ENCODE measurements at regions not wholly inside any gene's neighbourhood (a gene's known extent, or its start where the extent isn't known, plus 50 kb on each side); places are given as distances from the start of the nearest gene placed in this dataset.

GRCh38 chr7:117972606-117973005 lies 99.4 kb upstream of the CTTNBP2 start:
- no peak for DNase-seq (ENCODE audit: low read depth in 3 of 3, low spot score in 2 of 3)

- DNase-seq (ENCODE audit: low read depth in 3 of 3, low spot score in 2 of 3), result no peak
Observed at GRCh38 chr7:117973975-117974374, 100.7 kb upstream of the CTTNBP2 start.

DNA sequence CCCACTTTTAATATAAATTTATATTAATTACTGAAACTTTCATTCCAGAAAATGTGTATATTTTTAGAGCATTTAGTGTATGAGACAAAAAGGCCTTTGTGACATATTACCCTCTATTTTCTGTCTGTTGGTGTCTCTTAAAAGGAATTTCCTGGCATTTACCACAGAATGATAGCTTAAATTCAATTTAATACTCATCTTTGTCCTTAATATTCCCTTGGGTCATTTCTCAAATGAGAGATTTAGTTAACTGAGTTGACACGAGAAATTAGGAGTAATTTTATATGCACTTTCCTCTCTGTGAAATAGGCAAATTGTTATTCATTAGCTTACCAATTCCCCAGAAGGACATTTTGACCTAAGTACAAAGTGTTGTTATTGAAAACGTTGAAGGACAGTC lies 101.7 kb upstream of the CTTNBP2 start:
- no peak for DNase-seq (ENCODE audit: low read depth in 3 of 3, low spot score in 2 of 3)

DNA sequence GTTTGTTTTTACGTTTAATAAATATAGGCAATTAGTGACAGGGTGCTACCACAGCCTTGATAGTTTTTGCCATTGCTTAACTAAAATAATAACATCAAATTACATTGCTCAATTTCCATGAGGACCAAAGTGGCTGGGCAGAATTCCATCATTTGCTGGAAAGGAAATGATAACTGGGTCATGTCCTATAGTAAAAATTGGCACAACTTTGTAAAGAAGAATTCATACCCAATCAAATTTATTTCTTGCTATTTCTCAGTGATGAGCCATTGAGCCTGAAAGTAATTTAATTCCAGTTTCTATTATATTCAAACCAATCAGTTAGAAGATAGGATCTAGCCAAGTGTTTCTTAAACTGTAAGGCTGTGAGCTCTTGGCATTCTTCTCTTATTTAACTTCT lies 102.2 kb upstream of the CTTNBP2 start:
- no peak for DNase-seq (ENCODE audit: low read depth in 3 of 3, low spot score in 2 of 3)

DNA sequence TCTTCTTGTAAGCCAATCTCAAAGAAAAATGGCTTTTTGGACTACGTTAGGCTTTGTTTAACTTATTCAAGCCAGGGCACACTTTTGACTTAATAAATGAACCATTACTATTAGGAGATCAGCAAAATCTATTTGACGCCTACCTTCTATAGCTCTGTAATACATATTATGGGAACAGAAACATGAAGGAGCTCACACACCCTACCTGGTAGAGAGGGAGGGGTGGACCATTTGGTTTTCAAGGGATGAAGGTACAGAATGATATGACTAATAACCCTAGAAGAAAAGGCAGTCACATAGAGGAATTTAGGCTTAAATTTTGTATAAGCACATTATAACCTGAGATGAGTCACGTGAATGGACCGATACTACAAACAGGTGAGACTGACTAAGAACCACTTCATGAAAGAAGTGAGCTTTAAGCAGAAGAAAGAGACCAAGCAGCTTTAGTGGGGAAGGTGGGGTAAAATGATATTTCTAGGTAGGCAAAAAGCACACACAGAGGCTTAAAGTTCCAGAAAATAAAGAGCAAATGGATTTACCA lies 106.8 kb upstream of the CTTNBP2 start:
- no peak for DNase-seq (ENCODE audit: low read depth in 3 of 3, low spot score in 2 of 3)

GRCh38 chr7:117982071-117983055 lies 109.1 kb upstream of the CTTNBP2 start:
- peak in 1 of 3 donors; percentile 47 for DNase-seq (ENCODE audit: low read depth in 3 of 3, low spot score in 2 of 3)

- DNase-seq (ENCODE audit: low read depth in 3 of 3, low spot score in 2 of 3), result no peak
Observed at GRCh38 chr7:117986645-117987269, 113.5 kb upstream of the CTTNBP2 start.

DNA sequence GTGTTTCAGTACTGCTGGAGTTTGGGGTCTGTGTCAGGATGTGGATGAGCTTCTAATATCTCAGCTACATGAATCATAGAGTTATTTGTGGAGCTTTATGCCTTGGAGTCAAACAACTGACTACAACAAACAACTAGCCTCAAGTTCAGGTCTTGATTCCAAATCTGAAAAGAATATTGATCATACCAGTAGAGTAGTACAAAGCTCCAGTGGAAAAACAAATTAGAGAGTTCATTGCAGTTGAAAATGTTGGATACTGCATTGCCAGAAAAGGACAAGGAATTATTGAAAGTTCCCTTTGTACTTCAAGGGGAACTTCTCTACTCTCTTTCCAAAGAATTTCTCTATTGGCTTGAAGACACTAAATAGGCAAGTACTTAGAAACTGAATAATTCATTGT lies 117.6 kb upstream of the CTTNBP2 start:
- no peak for DNase-seq (ENCODE audit: low read depth in 3 of 3, low spot score in 2 of 3)

- no peak for DNase-seq (ENCODE audit: low read depth in 3 of 3, low spot score in 2 of 3)
Observed at GRCh38 chr7:117992635-117993376, 119.6 kb upstream of the CTTNBP2 start.

- DNase-seq (ENCODE audit: low read depth in 3 of 3, low spot score in 2 of 3), result peak in 1 of 3 donors; percentile 49
Observed at GRCh38 chr7:117993377-117994003, 120.2 kb upstream of the CTTNBP2 start.

DNA sequence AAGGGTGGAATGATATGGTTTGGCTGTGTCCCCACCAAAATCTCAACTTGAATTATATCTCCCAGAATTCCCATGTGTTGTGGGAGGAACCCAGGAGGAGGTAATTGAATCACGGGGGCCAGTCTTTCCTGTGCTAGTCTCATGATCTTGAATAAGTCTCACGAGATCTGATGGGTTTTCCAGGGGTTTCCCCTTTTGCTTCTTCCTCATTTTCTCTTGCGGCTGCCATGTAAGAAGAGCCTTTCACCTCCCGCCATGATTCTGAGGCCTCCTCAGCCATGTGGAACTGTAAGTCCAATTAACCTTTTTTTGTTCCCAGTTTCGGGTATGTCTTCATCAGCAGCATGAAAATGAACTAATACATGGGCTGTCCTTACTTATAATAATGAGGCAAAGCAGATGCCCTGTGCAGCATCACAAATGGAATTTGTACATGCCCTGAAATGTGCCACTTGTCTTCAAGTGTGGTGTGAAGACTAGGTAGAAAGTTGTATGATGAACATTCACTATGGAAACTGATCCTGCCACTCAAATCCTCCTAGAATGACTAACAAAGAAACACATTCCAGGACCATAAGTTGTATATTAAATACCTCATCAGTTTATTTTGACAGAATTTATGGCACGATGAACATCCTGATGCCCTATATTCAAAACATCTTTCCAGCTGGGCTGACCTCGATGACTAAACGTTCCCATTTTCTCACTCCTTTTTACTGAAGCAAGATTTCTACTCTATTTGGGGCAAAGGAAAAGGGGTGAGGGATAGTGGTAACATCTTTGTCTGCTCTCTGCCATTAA lies 122.8 kb upstream of the CTTNBP2 start:
- DNase-seq (ENCODE audit: low read depth in 3 of 3, low spot score in 2 of 3), result no peak

- no peak for DNase-seq (ENCODE audit: low read depth in 3 of 3, low spot score in 2 of 3)
Observed at GRCh38 chr7:117997862-117998825, 124.9 kb upstream of the CTTNBP2 start.

DNA sequence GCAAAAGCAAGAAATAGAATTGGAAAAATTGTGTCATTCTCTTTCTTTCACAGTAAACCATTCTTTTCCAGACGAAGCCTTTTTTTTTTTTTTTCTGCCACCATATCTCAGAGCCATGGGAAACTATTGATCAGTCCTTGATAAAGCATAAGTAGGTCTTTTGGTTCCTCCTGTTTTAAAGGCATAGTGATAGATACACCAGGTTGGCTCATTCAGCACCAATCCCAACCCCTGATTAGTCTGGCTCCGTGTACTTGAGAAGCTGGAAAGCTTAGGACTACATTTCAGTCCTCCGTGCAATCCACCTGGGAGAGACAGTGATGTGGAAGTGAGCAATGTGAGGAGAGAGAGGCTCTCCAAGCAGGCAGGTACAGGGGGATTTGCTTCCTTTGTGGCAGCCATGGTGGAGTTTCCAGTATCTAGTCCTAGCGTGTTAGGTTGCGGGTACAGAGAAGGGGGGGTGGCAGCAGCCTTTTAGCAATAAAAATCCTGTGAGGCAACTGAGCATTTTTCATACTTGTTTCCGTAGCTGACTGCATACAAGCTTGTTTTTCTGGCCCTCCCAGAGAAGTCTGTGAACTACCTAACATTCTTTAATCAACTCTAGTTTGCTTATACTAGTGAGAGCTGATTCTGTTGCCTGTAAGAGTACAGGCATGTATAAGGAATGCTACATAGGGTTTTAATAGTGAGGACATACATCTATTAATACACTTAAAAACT lies 127.4 kb upstream of the CTTNBP2 start:
- DNase-seq (ENCODE audit: low read depth in 3 of 3, low spot score in 2 of 3), result no peak

GRCh38 chr7:118003476-118003875 lies 130.2 kb upstream of the CTTNBP2 start:
- no peak for DNase-seq (ENCODE audit: low read depth in 3 of 3, low spot score in 2 of 3)

GRCh38 chr7:118005026-118005425 lies 131.8 kb upstream of the CTTNBP2 start:
- no peak for DNase-seq (ENCODE audit: low read depth in 3 of 3, low spot score in 2 of 3)

- DNase-seq (ENCODE audit: low read depth in 3 of 3, low spot score in 2 of 3), result no peak
Observed at GRCh38 chr7:118006979-118007378, 133.7 kb upstream of the CTTNBP2 start.

DNA sequence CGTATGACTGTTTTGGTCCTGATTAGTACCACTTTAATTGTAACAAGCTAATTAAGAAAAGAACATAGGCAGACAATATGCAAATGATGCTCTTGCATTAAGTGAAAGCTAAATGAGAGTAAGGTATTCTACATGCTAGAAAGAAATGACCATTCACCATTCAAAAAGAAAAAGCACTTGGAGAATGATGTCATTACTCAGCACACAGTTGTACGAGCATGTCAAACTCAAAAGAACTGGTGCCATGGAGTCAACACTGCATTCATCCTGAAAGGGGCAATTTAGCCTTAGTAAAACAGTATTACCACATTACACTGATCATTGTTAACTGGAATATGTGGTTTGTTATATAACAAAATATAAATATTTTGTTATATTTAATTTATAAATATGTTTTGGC lies 136.2 kb upstream of the CTTNBP2 start:
- DNase-seq (ENCODE audit: low read depth in 3 of 3, low spot score in 2 of 3), result no peak

DNA sequence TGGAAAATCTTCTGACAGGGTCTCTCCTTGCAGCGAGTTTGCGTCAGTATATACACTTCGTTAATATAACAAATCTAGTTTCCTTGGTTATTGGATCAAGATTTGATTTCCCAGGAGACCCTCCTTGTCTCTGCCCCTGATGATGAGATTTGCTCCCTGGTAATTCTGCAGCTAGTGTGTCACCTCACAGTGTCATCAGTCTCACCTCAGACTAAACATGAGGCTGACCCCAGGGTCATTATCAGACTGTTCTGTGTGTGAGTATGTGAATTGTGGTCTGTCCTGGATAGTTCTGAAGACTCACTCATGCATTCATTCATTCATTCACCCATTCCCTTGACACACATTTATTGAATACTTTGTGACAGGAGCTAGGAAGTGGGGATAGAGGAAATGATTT lies 138.4 kb upstream of the CTTNBP2 start:
- DNase-seq (ENCODE audit: low read depth in 3 of 3, low spot score in 2 of 3), result no peak

Measured in right renal cortex interstitium (tissue), 3 donors.